HG02759 (cell line): ENCODE measurements at regions not wholly inside any gene's neighbourhood (a gene's known extent, or its start where the extent isn't known, plus 50 kb on each side); places are given as distances from the start of the nearest gene placed in this dataset.
"Not testable (repeated sequence)": the region's sequence is repeated elsewhere in the genome, so short reads cannot be mapped to it uniquely, and the experiment has no call there.

Source experiments
- ATAC-seq: cut with Tn5 transposase; IDR thresholded peaks from one replicate; pipeline ENCODE4 v1.9.1; 2021; ENCODE audit warnings: mild to moderate bottlenecking, moderate library complexity; ENCODE audit not compliant: unreplicated experiment

DNA sequence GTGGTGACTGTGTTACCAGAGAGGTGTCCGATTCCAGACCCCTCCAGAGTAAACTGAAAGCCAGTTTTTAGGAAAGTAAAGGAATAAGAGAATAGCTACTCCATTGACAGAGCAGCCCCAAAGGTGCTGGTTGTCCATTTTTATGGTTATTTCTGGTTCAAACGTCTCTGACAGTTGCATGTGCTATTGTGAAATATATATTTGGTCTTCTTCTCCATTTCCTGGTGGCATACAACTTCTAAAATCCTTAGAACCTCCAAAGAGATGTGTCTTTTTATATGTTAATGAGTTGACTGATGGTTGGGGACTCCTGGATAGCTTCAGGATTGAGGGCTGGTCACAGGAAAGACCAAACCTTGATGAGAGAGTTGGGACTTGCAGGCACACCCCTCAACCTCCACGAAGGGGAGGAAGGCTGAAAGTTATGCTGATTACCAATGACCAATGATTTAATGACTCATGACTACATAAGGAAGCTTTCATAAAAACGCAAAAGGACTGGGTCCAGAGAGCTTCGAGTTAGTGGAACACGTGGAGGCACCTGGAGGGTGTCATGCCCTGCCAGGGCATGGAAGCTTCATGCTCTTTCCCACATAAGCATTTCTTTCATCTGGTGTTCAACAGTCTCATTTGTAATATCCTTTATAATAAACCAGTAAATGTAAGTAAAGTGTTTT lies 100.7 kb downstream of the SLC16A1 start:
- ATAC-seq = no peak

DNA sequence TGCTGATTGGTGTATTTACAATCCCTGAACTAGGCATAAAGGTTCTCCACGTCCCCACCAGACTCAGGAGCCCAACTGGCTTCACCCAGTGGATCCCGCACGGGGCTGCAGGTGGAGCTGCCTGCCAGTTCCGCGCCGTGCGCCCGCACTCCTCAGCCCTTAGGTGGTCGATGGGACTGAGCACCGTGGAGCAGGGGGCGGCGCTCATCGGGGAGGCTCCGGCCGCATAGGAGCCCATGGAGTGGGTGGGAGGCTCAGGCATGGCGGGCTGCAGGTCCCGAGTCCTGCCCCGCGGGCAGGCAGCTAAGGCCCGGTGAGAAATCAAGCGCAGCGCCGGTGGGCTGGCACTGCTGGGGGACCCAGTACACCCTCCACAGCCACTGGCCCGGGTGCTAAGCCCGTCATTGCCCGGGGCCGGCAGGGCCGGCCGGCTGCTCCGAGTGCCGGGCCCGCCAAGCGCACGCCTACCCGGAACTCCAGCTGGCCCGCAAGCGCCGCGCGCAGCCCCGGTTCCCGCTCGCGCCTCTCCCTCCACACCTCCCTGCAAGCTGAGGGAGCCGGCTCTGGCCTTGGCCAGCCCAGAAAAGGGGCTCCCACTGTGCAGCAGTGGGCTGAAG lies 101.5 kb downstream of the SLC16A1 start:
- ATAC-seq = not testable (repeated sequence)

DNA sequence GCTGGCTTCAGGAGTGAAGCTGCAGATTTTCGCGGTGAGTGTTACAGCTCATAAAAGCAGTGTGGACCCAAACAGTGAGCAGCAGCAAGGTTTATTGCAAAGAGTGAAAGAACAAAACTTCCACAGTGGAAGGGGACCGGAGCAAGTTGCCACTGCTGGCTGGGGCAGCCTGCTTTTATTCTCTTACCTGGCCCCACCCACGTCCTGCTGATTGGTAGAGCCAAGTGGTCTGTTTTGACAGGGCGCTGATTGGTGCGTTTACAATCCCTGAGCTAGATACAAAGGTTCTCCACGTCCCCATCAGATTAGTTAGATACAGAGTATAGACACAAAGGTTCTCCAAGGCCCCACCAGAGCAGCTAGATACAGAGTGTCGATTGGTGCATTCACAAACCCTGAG lies 102.1 kb downstream of the SLC16A1 start:
- not testable (repeated sequence) for ATAC-seq

DNA sequence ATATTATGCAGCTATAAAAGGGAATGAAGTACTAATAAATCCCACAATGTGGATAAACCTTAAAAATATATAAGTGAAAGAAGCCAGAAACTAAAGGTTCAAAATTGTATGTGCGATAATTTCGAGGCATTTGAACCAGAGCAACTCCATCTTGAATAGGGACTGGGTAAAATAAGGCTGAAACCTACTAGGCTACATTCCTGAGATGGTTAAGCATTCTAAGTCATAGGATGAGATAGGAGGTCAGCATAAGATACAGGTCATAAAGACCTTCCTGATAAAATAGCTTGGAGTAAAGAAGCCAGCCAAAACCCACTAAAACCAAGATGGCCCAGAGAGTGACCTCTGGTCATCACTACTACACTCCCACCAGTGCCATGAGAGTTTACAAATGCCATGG lies 103.1 kb downstream of the SLC16A1 start:
- ATAC-seq = no peak

DNA sequence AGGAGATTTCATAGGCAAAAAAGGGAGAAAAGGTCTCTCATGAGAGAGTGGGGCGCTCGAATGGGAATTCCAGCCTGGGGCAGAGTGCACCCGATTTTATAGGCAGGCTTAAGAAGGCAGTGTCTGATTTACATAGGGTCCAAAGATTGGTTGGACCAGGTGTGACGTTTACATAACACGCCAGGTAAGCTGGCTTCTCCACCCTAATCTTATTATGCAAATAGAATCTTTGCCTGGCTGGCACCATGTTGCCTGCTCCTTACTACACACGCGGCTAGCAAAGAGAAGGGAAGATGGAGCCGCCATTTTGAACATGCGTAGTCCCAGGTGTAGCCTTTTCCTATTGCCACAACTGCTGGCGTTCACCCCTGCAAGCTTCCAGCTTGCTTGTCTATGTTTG lies 103.7 kb downstream of the SLC16A1 start:
- ATAC-seq = no peak

DNA sequence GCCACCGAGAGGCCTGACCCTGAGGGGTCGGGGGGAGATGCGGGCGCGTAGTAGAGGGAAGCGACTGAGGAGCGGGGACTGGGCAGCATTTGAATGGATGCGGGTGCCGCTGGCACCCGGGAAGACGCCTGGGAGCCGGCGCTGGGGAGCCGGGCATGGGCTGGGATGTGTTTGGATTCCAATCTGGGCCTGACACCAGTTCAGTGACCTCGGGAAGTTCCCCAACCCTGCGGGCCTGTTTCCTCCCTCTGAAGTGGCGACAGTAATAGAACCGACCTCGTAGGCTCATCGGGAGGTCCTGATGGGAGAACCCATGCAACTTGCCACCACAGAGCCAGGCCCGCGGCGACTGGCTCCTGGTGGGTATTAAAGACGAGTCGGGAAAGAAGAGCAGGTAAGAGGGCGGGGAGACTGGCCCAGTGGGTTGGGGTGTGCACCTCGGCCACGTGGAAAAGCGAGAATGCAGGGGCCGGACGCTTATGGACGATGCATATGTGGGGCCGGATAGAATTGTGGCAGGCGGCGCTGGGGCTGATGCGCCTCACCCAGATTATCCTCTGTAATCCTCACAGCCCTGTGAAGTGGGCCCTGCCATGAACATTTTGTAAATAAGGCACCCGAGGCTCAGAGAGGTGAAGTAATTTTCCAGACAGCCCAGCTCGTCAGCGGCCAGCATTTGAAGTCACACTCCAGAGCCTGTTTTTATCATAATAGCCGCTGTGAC lies 105.8 kb downstream of the SLC16A1 start:
- ATAC-seq = no peak

DNA sequence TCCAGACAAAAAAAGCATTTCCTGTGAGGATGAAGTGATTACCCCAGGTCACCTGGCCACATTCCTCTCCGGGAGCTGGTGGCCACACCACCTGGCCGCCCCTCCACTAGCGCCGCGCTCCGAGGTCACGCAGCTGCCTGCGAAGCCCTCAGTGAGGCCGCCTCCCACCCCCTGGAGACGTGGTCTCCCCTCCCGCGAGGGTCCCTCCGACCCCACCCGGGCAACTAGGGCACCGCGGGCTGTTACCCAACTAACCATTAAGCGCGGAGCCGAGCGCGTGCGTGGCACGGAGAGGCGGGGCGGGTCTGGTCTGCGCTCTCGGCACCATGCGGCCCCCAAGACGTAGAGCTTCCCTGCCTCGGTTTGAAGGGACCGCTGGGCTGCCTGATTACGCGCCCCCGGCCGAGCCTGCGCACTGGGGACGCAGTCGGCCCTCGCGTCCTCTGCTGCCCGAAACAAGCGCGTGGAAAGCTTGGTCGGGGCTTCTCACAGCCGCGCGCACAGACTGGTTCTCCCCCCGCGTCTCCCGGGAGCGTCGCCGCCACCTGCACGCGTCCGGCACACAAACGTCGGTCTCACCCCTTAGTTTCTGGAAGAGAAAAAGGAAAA lies 106.5 kb downstream of the SLC16A1 start:
- ATAC-seq = no peak

DNA sequence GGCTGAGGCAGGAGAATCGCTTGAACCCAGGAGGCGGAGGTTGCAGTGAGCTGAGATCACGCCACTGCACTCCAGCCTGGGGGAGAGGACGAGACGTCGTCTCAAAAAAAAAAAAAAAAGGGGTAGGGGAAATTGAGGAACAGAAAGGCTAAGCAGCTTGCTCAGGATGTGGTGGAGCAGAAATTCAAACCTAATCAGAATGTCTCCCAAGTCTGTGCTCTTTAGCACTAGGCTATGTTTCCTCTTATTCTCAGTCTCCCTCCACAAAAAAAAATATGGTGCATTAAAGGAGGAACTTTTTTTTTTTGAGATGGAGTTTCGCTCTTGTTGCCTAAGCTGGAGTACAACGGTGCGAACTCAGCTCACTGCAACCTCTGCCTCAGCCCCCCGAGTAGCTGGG lies 114.2 kb downstream of the SLC16A1 start:
- ATAC-seq = no peak

DNA sequence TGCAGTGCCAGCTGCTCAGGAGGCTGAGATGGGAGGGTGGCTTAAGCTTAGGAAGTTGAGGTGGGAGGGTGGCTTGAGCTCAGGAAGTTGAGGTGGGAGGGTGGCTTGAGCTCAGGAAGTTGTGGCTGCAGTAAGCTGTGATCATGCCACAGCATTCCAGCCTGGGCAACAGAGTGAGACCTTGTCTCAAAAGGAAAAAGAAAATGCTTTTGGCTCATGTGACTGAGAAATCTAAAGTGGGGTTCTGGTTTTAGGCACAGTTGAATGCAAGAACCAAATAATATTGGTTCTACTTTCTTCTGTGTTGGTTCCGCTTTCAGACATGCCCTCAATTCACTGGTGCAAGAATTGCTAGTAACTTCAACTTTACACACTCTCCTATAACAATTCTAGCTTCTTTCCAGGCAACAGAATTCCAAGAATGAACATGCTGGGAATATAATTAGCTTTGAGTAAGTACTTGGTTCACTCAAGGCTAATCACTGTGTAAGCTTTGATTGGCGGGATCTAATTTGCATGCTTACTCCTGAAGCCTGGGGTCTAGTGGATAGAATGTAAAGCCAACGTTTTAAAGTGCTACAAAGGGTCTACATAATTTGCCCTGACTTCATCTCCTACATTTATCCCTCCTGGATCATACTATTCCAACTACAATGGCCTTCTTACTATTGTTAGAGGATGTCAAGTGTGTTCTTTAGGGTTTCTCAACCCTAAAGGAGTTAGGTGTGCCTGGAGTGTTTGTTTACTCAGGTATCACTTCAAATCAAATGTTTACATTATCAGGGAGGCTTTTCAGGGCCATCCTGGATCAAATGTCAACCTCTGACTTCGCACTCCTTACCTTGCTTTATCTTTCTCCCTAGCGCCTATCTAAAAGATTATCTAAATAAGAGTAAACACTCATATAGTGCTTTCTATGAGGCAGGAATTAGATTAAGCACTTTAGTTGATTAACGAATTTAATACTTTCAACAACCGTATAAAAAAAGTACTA lies 115.1 kb downstream of the SLC16A1 start:
- ATAC-seq = peak; percentile 66

DNA sequence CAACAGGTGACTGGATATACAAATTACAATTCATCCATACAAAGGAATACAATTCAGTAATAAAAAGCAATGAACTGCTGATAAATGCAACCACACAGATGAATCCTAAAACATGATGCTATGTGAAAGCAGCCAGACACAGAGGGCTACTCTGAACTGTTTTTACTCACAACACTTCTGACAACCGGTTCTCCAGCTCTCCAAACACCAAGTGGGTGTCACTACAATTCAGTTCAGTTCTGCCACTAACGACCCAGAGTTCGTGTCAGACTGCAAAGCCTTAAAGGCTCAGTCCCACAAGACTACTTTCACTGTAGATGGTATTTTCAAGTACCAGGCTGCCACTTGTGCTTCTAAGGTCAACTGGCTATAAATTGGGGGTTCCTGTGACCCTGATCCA lies 119.4 kb downstream of the SLC16A1 start:
- ATAC-seq = no peak

DNA sequence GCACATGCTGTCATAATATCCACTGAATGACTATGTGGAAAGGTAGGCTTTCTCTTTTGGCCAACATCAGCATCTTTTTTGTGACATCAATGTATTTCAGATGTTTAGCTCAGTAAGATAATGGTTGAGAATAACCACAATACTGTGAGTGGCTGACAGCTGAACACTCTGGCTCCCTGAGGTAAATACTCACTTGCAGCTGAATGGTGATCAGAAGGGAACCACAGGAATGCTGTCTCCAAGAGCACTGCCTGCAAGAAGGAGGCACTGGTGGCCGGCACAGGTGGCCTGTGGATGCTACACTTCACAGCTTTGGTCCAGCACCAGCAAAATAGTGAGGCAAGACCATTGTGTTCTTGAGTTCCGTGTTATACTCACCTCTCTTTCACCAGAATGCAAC lies 118.7 kb upstream of the PPM1J start:
- ATAC-seq = no peak

DNA sequence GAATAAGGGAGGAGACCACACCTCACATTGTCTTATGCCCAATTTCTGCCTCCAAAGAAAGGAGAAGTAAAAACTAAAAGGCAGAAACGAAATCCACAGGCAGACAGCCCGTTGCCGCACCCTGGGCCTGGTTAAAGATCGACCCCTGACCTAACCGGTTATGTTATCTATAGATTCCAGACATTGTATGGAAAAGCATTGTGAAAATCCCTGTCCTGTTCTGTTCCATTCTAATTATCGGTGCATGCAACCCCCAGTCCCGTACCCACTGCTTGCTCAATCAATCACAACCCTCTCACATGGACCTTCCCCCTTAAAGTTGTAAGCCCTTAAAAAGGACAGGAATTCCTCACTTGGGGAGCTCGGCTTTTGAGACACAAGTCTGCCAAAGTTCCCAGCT lies 117.1 kb upstream of the PPM1J start:
- not testable (repeated sequence) for ATAC-seq

DNA sequence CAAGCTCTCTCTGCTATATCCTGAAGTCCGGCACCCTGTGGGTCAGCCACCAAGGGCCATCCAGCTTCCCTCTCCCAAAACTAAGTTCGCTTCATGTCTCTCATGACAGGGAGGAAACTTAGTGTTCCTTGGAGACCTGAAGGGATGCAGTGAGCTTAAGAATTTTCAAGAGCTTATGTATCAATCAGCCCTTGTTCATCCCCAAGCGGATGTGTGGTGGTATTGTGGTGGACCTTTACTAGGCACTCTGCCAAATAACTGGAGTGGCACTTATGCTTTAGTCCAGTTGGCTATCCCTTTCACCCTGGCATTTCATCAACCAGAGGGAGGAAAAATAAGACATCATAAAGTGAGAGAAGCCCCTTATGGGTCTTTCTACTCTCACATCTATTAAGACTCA lies 114.6 kb upstream of the PPM1J start:
- not testable (repeated sequence) for ATAC-seq

DNA sequence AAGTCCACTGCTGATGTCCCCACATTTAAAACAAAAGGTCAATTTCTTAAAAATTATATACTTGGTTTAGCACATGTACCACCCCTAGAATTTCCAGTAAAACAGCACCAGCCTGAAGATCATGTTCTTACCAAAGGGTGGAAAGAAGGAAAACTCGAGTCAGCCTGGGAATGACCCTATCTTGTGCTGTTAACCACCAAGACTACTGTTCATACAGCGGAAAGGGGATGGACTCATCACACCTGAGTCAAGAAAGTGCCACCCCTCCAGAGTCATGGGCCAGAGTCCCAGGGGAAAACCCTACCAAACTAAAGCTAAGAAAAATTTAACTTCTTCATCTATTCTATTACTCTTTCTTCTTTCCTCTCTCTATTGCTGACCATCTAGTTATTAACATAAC lies 113.6 kb upstream of the PPM1J start:
- no peak for ATAC-seq

DNA sequence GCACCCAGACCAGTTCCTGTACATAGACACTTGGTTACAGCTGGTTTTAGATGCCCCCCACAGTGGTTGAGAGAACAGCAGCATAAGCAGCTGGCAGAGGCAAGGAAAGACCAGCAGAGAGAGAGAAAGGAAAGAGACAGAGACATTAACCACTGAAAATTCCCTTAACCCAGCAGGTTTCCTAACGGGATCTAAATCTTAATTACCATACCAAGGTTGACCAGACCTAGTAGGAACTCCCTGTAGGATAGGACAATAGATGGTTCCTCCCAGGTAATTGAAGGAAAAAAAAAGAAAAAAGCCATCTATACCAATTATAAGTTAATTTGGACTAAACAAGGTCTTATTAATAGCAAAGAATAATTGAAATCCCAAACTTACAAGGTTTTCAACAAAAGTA lies 112.3 kb upstream of the PPM1J start:
- ATAC-seq = not testable (repeated sequence)

DNA sequence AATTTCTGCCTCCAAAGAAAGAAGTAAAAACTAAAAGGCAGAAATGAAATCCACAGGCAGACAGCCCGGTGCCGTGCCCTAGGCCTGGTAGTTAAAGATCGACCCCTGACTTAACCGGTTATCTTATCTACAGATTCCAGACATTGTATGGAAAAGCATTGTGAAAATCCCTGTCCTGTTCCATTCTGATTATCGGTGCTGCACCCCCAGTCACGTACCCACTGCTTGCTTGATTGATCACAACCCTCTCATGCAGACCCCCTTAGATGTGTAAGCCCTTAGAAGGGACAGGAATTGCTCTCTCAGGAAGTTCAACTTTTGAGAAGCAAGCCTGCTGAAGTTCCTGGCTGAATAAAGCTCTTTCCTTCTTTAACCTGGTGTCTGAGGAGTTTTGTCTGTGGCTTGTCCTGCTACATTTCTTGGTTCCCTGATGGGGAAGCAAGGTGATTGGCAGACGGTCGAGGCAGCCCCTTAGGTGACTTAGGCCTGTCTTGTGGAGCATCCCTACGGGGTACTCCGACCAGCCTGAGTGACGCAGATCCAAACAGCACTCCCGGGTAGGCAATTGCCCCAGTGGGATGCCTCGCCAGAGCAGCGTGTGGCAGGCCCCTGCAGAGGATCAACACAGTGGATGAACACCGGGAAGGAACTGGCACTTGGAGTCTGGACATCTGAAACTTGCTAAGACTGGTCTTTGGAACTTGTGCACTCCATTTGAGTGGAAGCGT lies 111.2 kb upstream of the PPM1J start:
- no peak for ATAC-seq

DNA sequence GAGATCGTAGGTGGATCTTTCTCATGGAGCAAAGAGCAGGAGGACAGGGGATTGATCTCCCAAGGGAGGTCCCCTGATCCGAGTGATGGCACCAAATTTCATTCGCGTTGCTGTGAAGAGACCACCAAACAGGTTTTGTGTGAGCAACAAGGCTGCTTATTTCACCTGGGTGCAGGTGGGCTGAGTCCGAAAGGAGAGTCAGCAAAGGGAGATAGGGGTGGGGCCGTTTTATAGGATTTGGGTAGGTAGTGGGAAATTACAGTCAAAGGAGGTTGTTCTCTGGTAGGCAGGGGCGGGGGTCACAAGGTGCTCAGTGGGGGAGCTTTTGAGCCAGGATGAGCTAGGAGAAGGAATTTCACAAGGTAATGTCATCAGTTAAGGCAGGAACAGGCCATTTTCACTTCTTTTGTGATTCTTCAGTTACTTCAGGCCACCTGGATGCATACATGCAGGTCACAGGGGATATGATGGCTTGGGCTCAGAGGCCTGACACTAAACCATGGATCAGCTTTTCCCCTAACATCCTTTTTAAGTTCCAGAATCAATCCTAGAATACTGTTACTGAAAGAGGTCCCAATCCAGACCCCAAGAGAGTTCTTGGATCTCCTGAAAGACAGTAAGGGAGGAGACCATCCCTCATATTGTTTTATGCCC lies 110.6 kb upstream of the PPM1J start:
- not testable (repeated sequence) for ATAC-seq

DNA sequence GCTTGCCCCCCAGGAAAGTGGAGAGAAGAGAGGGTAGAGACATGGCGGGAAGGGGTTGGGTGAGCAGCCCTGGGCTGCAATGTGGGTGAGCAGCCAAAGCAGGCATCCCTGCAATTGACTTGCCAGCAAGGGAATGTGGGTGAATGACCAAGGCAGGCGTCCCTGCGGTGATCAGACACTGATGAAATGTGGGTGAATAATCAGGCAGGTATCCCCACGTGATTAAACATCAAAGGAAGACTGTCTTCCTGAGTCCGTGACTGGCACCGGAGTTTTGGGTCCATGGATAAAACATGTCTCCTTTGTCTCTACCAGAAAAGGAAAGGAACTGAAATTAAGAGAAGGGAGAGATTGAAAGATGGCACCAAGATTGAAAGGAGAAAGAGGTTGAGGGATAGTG lies 109.9 kb upstream of the PPM1J start:
- not testable (repeated sequence) for ATAC-seq

DNA sequence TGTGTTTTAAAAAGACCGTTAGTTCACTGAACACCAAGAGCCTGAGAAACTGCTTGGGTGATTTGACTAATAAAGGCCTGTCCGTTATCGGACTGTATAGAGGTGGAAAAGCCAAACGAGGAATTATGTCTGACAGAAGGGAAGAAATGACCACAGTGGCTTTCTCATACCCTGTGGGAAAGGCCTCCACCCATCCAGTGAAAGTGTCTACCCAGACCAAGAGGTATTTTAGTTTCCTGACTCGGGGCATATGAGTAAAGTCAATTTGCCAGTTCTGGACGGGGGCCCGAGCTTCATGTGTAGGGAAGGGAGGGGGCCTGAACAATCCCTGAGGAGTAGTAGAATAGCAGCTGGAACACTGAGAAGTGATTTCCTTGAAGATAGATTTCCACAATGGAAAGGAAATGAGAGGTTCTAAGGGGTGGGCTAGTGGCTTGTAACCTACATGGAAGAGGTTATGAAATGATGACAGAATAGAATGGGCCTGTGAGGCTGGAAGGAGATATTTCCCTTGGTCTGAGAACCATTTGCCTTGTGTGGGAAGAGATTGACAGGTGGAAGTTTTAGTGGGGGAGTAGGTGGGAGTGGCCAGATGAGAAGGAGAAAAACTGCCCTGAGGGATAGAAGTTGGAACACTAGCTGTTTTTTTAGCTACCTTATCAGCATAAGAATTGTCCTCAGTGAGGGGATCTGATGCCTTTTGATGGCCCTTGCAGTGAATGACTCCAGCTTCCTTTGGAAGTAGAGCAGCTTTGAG lies 106.4 kb upstream of the PPM1J start:
- not testable (repeated sequence) for ATAC-seq
